ENCODE measurements at regions not wholly inside any gene's neighbourhood (a gene's known extent, or its start where the extent isn't known, plus 50 kb on each side); places are given as distances from the start of the nearest gene placed in this dataset.

- DNase-seq (ENCODE audit: low read depth) = no peak
Observed at GRCh38 chr2:43052944-43053306, 173.5 kb downstream of the ZFP36L2 start.

- DNase-seq (ENCODE audit: low read depth) = no peak
Observed at GRCh38 chr2:43052204-43052943, 174.0 kb downstream of the ZFP36L2 start.

GRCh38 chr2:43051338-43051737 lies 175.1 kb downstream of the ZFP36L2 start:
- no peak for DNase-seq (ENCODE audit: low read depth)

GRCh38 chr2:43050866-43051265 lies 175.5 kb downstream of the ZFP36L2 start:
- no peak for DNase-seq (ENCODE audit: low read depth)

- no peak for DNase-seq (ENCODE audit: low read depth)
Observed at GRCh38 chr2:43049836-43050801, 176.3 kb downstream of the ZFP36L2 start.

- no peak for DNase-seq (ENCODE audit: low read depth)
Observed at GRCh38 chr2:43047187-43047780, 179.1 kb downstream of the ZFP36L2 start.

GRCh38 chr2:43045866-43046265 lies 180.5 kb downstream of the ZFP36L2 start:
- DNase-seq (ENCODE audit: low read depth) = no peak

GRCh38 chr2:43044093-43044681 lies 182.2 kb downstream of the ZFP36L2 start:
- no peak for DNase-seq (ENCODE audit: low read depth)

- DNase-seq (ENCODE audit: low read depth) = no peak
Observed at GRCh38 chr2:43043553-43043870, 182.9 kb downstream of the ZFP36L2 start.

- peak; percentile 5 for DNase-seq (ENCODE audit: low read depth)
Observed at GRCh38 chr2:43041661-43042360, 184.6 kb downstream of the ZFP36L2 start.

- DNase-seq (ENCODE audit: low read depth) = no peak
Observed at GRCh38 chr2:43041173-43041591, 185.2 kb downstream of the ZFP36L2 start.

GRCh38 chr2:43040084-43040854 lies 186.1 kb downstream of the ZFP36L2 start:
- DNase-seq (ENCODE audit: low read depth) = no peak

GRCh38 chr2:43039376-43040080 lies 186.9 kb downstream of the ZFP36L2 start:
- DNase-seq (ENCODE audit: low read depth) = no peak

- DNase-seq (ENCODE audit: low read depth) = no peak
Observed at GRCh38 chr2:43038696-43039094, 187.7 kb downstream of the ZFP36L2 start.

GRCh38 chr2:43038034-43038695 lies 188.2 kb downstream of the ZFP36L2 start:
- DNase-seq (ENCODE audit: low read depth) = no peak

- DNase-seq (ENCODE audit: low read depth) = no peak
Observed at GRCh38 chr2:43035922-43036321, 190.5 kb downstream of the ZFP36L2 start.

- no peak for DNase-seq (ENCODE audit: low read depth)
Observed at GRCh38 chr2:43034921-43035320, 191.5 kb downstream of the ZFP36L2 start.

GRCh38 chr2:43034242-43034619 lies 192.2 kb downstream of the ZFP36L2 start:
- DNase-seq (ENCODE audit: low read depth) = no peak

GRCh38 chr2:43033466-43034241 lies 192.8 kb downstream of the ZFP36L2 start:
- no peak for DNase-seq (ENCODE audit: low read depth)

All from CMK (cell line).